H9 (cell line): ENCODE measurements at regions not wholly inside any gene's neighbourhood (a gene's known extent, or its start where the extent isn't known, plus 50 kb on each side); places are given as distances from the start of the nearest gene placed in this dataset.

Experiments
- DNase-seq: peaks from one replicate; pipeline ENCODE4 v3.0.0-alpha.2; 2017
- H2AFZ ChIP-seq: one replicate; pipeline ENCODE4 v1.6.1; 2013; ENCODE audit warnings: mild to moderate bottlenecking, low read length, control low read depth, moderate library complexity
- H2AK5ac ChIP-seq: 2 replicates; pipeline ENCODE4 v1.6.1; 2013; ENCODE audit warnings: low read length, control low read depth, mixed read lengths; ENCODE audit not compliant: insufficient read length
- H2BK120ac ChIP-seq: one replicate; pipeline ENCODE4 v1.6.1; 2013; ENCODE audit warnings: low read depth, mild to moderate bottlenecking, low read length, control low read depth, inconsistent platforms; ENCODE audit not compliant: poor library complexity, severe bottlenecking
- H2BK12ac ChIP-seq: 2 replicates; pipeline ENCODE4 v1.6.1; 2013; ENCODE audit warnings: low read length, control low read depth, mixed read lengths, low read depth; ENCODE audit not compliant: insufficient read length
- H2BK15ac ChIP-seq: 2 replicates; pipeline ENCODE4 v1.6.1; 2013; ENCODE audit warnings: low read depth, low read length, control low read depth
- H2BK20ac ChIP-seq: one replicate; pipeline ENCODE4 v1.6.1; 2013; ENCODE audit warnings: low read depth, mild to moderate bottlenecking, low read length, control low read depth, inconsistent platforms; ENCODE audit not compliant: poor library complexity, severe bottlenecking
- H2BK5ac ChIP-seq: 2 replicates; pipeline ENCODE4 v1.6.1; 2013; ENCODE audit warnings: low read length, control low read depth, mixed read lengths; ENCODE audit not compliant: insufficient read length
- H3K14ac ChIP-seq: 2 replicates; pipeline ENCODE4 v1.6.1; 2013; ENCODE audit warnings: low read length, control low read depth; ENCODE audit not compliant: insufficient read depth
- H3K18ac ChIP-seq: 2 replicates; pipeline ENCODE4 v1.6.1; 2013; ENCODE audit warnings: low read depth, mild to moderate bottlenecking, mixed read lengths, low read length, control low read depth; ENCODE audit not compliant: insufficient read length
- H3K23ac ChIP-seq: 2 replicates; pipeline ENCODE4 v1.6.1; 2013; ENCODE audit warnings: low read length, control low read depth, mixed read lengths, low read depth; ENCODE audit not compliant: insufficient read length
- H3K23me2 ChIP-seq: 2 replicates; pipeline ENCODE4 v1.6.1; 2013; ENCODE audit warnings: low read depth, mild to moderate bottlenecking, mixed read lengths, low read length, control low read depth; ENCODE audit not compliant: insufficient read length, poor library complexity, severe bottlenecking
- H3K27ac ChIP-seq: 2 replicates; pipeline ENCODE4 v1.5.1; 2013; ENCODE audit warnings: low read length, control low read depth, mixed read lengths, low read depth; ENCODE audit not compliant: insufficient read length
- H3K27me3 ChIP-seq: 2 replicates; pipeline ENCODE4 v1.6.1; 2013; ENCODE audit warnings: low read length, control low read depth, inconsistent platforms; ENCODE audit not compliant: insufficient read depth
- H3K4ac ChIP-seq: 2 replicates; pipeline ENCODE4 v1.6.1; 2013; ENCODE audit warnings: low read depth, mild to moderate bottlenecking, control low read depth, inconsistent platforms, low read length, moderate library complexity
- H3K4me1 ChIP-seq: 2 replicates; pipeline ENCODE4 v1.6.1; 2013; ENCODE audit warnings: low read length, control low read depth, inconsistent platforms; ENCODE audit not compliant: insufficient read depth
- H3K4me2 ChIP-seq: 2 replicates; pipeline ENCODE4 v1.6.1; 2013; ENCODE audit warnings: low read length, control low read depth, mixed read lengths; ENCODE audit not compliant: insufficient read length, insufficient read depth
- H3K56ac ChIP-seq: 2 replicates; pipeline ENCODE4 v1.6.1; 2013; ENCODE audit warnings: low read depth, mild to moderate bottlenecking, mixed read lengths, low read length, control low read depth; ENCODE audit not compliant: insufficient read length
- H3K79me1 ChIP-seq: 2 replicates; pipeline ENCODE4 v1.6.1; 2013; ENCODE audit warnings: low read depth, mild to moderate bottlenecking, moderate library complexity, low read length, control low read depth, inconsistent platforms; ENCODE audit not compliant: insufficient read depth, poor library complexity, severe bottlenecking
- H3K79me2 ChIP-seq: 2 replicates; pipeline ENCODE4 v1.6.1; 2013; ENCODE audit warnings: low read length, control low read depth, inconsistent platforms; ENCODE audit not compliant: insufficient read depth
- H3K9ac ChIP-seq: 2 replicates; pipeline ENCODE4 v1.6.1; 2013; ENCODE audit warnings: low read length, control low read depth, mixed read lengths; ENCODE audit not compliant: insufficient read length; ENCODE audit errors: extremely low read depth
- H3K9me3 ChIP-seq: one replicate; pipeline ENCODE4 v1.6.1; 2013; ENCODE audit warnings: low read depth, low read length, inconsistent platforms; ENCODE audit not compliant: control insufficient read depth
- H3T11ph ChIP-seq: one replicate; pipeline ENCODE4 v1.6.1; 2013; ENCODE audit warnings: mild to moderate bottlenecking, low read length, control low read depth, inconsistent platforms
- H4K20me1 ChIP-seq: one replicate; pipeline ENCODE4 v1.6.1; 2013; ENCODE audit not compliant: control insufficient read depth, insufficient read length, insufficient read depth
- H4K5ac ChIP-seq: 2 replicates; pipeline ENCODE4 v1.6.1; 2013; ENCODE audit warnings: low read depth, mild to moderate bottlenecking, mixed read lengths, low read length, control low read depth; ENCODE audit not compliant: insufficient read length
- H4K8ac ChIP-seq: replicated peaks from 2 replicates; pipeline ENCODE4 v1.6.1; 2013; ENCODE audit warnings: low read length, control low read depth, mixed read lengths, low read depth; ENCODE audit not compliant: insufficient read length
- H4K91ac ChIP-seq: 2 replicates; pipeline ENCODE4 v1.6.1; 2013; ENCODE audit warnings: low read depth, mild to moderate bottlenecking, moderate library complexity, mixed read lengths, low read length, control low read depth; ENCODE audit not compliant: insufficient read length
- H3K27ac Mint-ChIP-seq, 3 experiments: 2 replicates in 2 of 3; 3 replicates in 1 of 3; pipeline ENCODE4 v1.8.0; 2020 to 2021; ENCODE audit warnings: mixed read lengths in 3 of 3, mild to moderate bottlenecking in 1 of 3, moderate library complexity in 1 of 3
- H3K27me3 Mint-ChIP-seq: 2 replicates; pipeline ENCODE4 v1.8.0; 2021; ENCODE audit warnings: low read depth, mild to moderate bottlenecking, moderate library complexity, mixed read lengths
- H3K36me3 Mint-ChIP-seq, 3 experiments: 2 replicates in 2 of 3; 3 replicates in 1 of 3; pipeline ENCODE4 v1.8.0; 2020 to 2021; ENCODE audit warnings: low read depth in 3 of 3, mixed read lengths in 3 of 3; ENCODE audit not compliant: insufficient read depth in 1 of 3
- H3K4me1 Mint-ChIP-seq, 2 experiments: 2 replicates each; pipeline ENCODE4 v1.8.0; 2020; ENCODE audit warnings: mixed read lengths in 2 of 2
- H3K4me3 Mint-ChIP-seq, 2 experiments: 2 replicates in 1 of 2; 3 replicates in 1 of 2; pipeline ENCODE4 v1.8.0; 2020 to 2021; ENCODE audit warnings: mild to moderate bottlenecking in 2 of 2, mixed read lengths in 2 of 2, moderate library complexity in 1 of 2
- H3K9me3 Mint-ChIP-seq, 2 experiments: 2 replicates in 1 of 2; 3 replicates in 1 of 2; pipeline ENCODE4 v1.8.0; 2020; ENCODE audit warnings: mild to moderate bottlenecking in 2 of 2, mixed read lengths in 2 of 2, moderate library complexity in 1 of 2
- WGBS: extraction: QIAGEN DNeasy Blood & Tissue Kit; methylation state at CpG from one replicate; pipeline ENCODE4 v1.1.7; 2013; ENCODE audit warnings: missing lambda C conversion rate, low lambda C conversion rate, mixed read lengths; ENCODE audit not compliant: insufficient read length; ENCODE audit errors: extremely low coverage; 5-methylcytosine and 5-hydroxymethylcytosine counted together
- TF ChIP-seq, protein P1 (sequence below): fragments of 200-600 bp; sonication (generic); conservative IDR thresholded peaks from 3 replicates; pipeline ENCODE4 v1.8.0; 2021; ENCODE audit warnings: antibody characterized with exemption, mild to moderate bottlenecking

DNA sequence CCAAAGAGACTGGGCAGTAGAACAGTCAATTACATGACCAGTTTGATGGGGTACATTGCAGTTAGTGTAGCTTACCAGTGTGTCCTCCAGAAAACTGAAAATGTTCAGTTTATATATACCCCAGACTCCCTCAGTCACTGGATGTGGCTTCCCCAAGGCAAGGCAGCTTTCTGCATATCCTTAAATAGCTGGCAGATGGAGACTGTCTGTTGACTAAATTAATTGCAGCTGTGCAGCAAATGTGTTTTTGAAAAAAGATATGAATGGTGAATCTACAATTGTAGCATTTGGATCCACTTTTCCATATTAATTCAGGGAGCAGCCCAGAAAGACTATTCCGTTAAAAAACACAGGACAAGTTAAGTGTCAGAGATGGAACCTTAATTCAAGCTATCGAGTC lies 565.1 kb upstream of the CCDC179 start:
- H3K27ac Mint-ChIP-seq, result no peak overlapping the region
- H4K8ac ChIP-seq, result no peak overlapping the region
- H3K9me3 ChIP-seq, result no peaks in the 10 kb centered on the region
- no peak overlapping the region for H3K4me2 ChIP-seq
- no peaks in the 10 kb centered on the region for H3K23me2 ChIP-seq
- H4K91ac ChIP-seq, result no peak overlapping the region
- no peak overlapping the region for H2BK15ac ChIP-seq
- no peak overlapping the region for H2BK20ac ChIP-seq
- no peaks in the 10 kb centered on the region for H3K4me1 ChIP-seq
- H3K14ac ChIP-seq, result no peak overlapping the region
- WGBS, result no CpG with 5 or more reads among the region's 2 CpGs
- no peak overlapping the region for H3K23ac ChIP-seq
- no peaks in the 10 kb centered on the region for H3K27me3 ChIP-seq
- H3K79me2 ChIP-seq, result no peaks in the 10 kb centered on the region
- H4K5ac ChIP-seq, result no peak overlapping the region
- H2AFZ ChIP-seq, result no peak overlapping the region
- H3K79me1 ChIP-seq, result no peaks in the 10 kb centered on the region
- no peak overlapping the region for H2BK12ac ChIP-seq
- TF ChIP-seq, protein P1, sequence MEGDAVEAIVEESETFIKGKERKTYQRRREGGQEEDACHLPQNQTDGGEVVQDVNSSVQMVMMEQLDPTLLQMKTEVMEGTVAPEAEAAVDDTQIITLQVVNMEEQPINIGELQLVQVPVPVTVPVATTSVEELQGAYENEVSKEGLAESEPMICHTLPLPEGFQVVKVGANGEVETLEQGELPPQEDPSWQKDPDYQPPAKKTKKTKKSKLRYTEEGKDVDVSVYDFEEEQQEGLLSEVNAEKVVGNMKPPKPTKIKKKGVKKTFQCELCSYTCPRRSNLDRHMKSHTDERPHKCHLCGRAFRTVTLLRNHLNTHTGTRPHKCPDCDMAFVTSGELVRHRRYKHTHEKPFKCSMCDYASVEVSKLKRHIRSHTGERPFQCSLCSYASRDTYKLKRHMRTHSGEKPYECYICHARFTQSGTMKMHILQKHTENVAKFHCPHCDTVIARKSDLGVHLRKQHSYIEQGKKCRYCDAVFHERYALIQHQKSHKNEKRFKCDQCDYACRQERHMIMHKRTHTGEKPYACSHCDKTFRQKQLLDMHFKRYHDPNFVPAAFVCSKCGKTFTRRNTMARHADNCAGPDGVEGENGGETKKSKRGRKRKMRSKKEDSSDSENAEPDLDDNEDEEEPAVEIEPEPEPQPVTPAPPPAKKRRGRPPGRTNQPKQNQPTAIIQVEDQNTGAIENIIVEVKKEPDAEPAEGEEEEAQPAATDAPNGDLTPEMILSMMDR, result no peak
- H3K4ac ChIP-seq, result no peak overlapping the region
- H3K18ac ChIP-seq, result no peak overlapping the region
- H3K56ac ChIP-seq, result no peak overlapping the region
- no peak overlapping the region for H3T11ph ChIP-seq
- H2BK120ac ChIP-seq, result no peak overlapping the region
- H3K4me1 Mint-ChIP-seq, result no peaks in the 10 kb centered on the region
- H2AK5ac ChIP-seq, result no peak overlapping the region
- no peak for DNase-seq
- H2BK5ac ChIP-seq, result no peak overlapping the region
- no peak overlapping the region for H3K9ac ChIP-seq
- no peaks in the 10 kb centered on the region for H3K27me3 Mint-ChIP-seq
- no peaks in the 10 kb centered on the region for H3K36me3 Mint-ChIP-seq
- no peak overlapping the region for H3K4me3 Mint-ChIP-seq
- no peaks in the 10 kb centered on the region for H3K9me3 Mint-ChIP-seq
- no peaks in the 10 kb centered on the region for H4K20me1 ChIP-seq
- H3K27ac ChIP-seq, result no peak overlapping the region
